GM19025 (cell line): ENCODE measurements at regions not wholly inside any gene's neighbourhood (a gene's known extent, or its start where the extent isn't known, plus 50 kb on each side); places are given as distances from the start of the nearest gene placed in this dataset.
"Not testable (repeated sequence)": the region's sequence is repeated elsewhere in the genome, so short reads cannot be mapped to it uniquely, and the experiment has no call there.

Experiments
- ATAC-seq: cut with Tn5 transposase; IDR thresholded peaks from one replicate; pipeline ENCODE4 v1.9.1; 2021; ENCODE audit warnings: mild to moderate bottlenecking, low read depth, moderate library complexity; ENCODE audit not compliant: unreplicated experiment

DNA sequence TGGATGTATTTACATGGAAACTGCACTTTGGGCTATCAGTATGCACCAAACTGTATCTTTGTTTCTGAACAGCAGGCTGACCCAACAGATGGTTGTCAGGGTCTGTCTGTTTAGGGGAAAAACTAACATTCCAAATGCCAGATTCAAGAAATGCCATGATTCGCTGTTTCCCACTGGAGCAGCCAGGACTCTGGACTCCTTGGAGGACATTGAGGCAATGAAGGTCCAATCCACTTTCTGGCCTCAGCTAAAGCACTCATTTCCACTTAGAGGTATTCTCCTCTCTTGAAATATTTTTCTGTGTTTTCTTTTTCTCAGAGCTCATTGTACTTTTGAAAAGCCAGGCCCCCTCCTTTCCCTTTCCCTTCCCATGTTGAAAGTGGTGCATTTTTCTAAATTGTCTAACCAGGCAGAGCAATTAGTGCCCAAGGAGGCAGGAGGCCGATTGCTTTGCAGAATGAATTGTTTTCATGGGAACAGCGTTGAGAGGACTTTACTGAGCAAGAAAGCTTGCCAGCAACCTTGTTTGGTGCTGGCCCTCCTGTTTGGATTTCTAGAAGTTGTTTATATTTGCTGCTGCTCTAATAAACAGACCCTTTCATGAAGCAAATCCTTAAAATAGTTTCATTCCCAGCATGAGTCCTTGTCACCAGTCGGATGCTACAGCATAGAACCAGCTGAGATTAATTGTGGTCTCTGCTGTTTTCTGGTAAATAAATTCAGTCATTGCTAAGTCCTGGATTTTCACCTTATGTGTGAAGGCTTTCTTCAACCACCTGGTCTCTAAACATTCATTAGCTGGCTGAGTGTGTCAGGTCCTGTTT lies 132.8 kb upstream of the TAF11L2 start:
- no peak for ATAC-seq

DNA sequence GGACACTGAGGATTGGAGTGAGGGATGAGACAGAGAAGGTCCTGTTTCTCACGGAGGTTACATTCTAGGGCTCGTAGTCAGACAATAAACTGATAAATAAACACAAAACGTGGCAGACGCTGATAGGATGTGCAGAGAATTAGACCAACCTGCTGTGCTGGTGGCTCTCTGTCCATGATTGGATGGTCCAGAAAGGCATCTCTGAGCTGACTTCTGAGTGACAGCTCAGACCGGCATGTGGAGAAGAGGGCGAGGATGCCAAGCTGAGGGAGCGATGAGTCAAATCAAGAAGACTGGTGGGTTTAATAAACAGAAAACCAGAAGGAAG lies 132.3 kb upstream of the TAF11L2 start:
- no peak for ATAC-seq

DNA sequence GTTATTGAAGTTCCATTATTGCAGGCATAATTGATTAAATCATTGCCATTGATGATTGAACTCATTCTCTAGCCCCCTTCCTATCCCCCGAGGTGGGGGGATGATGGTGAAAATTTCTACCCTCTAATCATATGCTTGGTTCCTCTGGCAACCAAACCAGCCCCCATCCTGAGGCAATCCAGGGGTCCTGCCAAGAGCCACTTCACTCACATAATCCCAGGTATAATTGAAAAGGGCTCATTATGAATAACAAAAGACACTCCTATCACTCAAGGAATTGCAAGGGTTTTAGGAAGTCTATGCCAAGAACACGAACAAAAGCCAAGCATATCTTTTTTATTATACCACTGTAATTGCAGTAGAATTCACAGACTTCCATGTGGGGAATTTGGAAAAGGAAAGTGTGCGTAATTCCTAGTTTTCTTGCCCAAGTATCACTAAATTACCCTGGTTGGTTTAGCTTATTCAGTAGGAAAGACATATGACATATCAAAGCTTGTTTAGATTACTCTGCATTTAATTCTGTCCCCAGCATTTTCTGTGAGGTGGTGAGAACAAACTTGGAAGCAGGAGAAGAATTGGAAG lies 130.7 kb upstream of the TAF11L2 start:
- no peak for ATAC-seq

DNA sequence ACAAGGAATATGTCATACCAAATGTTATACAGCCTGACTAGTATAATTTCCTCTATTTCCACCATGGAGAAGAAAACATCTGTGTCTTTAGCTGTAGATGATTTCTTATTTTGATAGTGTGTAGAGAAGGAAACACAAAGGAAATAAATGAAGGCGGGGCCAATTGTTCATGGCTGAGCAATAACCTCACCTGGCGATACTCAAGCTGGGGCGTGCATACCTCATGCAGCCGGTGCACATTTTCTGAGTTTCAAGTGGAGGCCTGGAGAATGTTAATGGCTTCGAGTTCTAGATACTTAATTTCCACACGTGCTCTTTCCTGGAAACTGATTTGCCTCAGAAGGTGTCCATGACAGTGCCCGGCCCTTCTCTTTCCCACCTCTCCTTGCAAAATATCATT lies 127.4 kb upstream of the TAF11L2 start:
- ATAC-seq, result no peak

DNA sequence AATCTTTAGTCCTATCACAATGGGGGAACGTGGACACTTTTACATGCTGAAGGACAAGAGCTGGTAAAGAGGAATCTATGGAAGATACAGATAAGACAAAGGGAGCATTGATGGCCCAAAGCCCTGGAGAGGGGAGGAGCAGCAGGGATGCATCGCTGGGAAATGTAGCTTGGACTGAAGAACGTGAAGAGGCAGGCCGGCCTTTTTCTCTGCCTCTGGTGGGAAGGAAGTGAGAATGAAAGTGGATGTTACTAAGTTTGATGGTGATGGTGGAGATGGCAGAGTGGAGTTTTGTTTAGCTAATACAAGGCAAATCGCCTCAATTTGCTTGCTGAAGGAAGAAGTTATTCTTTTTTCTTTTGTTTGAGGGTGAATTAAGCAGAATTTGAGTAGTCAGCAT lies 124.6 kb upstream of the TAF11L2 start:
- ATAC-seq, result no peak

DNA sequence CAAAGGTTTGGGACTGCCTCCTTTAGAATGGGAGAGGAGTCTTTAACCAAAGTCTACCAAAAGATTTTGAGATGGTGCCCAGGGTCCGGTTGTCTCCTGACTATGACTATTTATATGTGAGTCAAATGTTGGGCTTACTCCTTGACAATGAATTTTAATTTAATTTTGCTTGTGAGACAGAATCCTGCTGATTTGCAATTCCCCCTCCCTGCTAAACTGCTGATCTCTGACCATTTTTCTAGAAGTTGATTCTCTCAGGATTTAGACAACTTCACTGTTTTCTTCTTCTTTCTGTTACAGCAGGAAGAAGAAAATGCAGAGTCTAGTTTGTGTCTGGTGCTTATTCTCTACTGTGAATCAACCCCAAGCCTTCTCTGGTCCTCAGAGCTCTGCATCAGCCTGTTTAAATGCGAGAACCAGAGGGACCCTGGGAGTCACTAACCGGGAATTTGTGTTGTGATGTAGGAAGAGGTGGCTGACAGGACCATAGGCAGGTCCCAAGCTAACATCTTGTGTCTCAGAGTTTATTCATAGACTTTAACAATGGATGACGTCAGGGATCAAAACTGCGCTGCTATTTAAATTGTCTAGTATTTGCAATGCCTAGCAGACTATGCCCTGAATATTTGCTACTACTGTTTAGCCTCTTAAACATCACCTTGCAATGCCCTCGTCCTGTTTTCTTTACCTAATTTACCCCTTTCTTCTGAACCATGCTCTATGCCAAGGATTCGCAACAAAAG lies 124.0 kb upstream of the TAF11L2 start:
- no peak for ATAC-seq

DNA sequence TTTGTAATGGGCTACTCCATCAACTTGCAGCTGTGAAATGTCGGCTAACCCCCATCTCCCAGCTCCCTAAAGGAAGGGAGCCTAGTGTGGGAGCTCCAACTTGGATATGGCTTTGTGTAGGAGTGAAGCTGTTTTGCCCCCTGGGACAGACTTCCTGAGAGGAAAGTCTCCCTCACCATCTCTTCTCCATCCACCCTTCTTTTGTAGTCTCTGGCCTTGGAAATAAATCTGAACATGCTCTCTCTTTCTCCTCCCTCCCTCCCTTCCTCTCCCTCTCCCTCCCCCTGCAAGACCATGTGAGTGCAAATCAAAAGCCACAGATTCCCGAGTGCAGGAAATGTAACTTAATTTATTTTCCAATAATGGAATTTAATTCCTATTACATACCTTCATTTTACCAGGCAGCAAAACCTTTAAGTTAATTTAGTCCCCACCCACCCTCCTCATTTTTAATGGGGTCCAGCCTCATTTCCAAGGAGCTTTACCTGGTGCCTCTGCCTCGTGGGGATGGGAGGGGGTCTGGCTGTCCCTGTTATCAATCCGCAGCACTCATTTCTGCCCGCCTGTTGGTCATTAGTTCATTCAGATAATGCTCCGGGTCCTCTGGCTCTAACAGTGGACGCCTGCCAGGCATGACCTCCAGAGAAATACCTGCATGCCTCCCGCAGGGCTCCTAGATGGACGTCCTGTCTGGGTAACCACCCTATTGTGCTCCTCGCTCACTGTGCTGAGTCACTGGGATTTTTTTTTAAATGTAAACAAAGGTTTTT lies 122.9 kb upstream of the TAF11L2 start:
- no peak for ATAC-seq

DNA sequence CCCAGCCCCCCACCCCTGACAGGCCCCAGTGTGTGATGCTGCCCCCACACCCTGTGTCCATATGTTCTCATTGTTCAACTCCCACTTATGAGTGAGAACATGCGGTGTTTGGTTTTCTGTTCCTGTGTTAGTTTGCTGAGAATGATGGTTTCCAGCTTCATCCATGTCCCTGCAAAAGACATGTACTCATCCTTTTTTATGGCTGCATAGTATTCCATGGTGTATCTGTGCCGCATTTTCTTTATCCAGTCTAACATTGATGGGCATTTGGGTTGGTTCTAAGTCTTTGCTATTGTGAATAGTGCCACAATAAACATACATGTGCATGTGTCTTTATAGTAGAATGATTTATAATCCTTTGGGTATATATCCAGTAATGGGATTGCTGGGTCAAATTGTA lies 122.1 kb upstream of the TAF11L2 start:
- not testable (repeated sequence) for ATAC-seq

DNA sequence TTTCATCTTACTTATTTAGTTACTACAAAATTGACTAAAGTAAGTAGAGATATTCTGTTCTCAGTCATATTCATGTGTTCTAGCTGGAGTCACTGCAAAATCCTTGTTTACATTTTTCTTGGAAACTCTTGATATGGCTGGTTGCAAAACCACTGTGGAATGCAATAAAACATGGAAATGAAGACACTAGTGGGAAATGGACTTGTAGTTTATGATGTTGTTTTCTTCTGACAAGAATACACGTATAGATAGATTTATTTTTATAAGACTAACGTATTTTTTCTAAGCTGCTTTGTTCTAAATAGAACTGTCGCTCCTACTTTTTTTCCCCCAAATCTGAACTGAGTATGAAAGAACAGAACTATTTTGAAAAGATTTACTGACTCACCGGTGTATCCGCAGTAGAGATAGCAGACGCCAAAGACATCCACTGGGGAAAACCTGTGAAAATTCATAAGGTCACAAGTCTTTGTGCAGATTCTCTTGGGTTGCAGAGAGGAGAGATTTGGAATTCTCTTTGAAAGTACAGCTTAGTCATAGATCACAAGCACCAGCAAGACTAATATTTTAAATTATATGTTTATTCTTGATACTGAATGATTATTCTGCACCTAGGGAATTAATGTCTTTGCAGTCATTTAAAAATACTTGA lies 119.6 kb upstream of the TAF11L2 start:
- no peak for ATAC-seq

DNA sequence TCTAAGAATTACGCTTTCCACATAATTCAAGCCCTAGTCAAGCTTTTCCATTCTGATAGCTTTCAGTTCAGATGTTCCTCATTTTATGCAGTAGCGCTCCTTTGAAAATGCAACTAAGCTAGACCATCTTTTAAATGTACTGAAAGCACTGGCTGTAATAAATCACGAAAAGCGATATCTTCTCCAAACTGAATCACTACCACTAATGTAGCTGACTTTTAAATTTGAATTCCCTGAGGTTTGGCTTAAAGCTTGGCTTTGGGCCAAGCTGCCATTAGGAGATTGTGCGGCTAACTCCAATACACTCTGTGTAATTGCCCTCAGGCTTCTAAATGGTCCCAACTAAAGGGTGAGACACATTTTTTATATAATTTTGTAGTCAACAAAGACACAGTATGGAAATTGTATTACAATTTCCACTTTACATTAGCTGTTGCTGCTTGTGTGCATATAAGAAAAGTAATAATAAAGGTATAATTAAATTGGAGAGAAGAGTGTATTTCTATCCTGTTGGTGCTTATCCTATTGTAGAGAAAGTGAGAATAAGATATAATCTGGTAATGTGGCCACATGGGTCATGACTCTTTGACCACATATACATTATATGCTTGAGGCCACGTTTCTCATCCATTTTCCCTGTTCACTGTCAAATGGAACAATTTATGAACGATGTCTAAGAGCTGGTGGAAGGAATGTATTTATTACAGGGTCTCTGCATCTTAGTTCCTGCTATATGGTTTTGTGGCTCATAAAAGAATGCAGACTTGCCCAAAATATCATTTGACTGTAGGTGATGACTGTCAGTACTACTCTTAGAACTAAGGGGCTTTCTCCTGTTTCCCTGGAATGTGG lies 118.7 kb upstream of the TAF11L2 start:
- ATAC-seq, result no peak

DNA sequence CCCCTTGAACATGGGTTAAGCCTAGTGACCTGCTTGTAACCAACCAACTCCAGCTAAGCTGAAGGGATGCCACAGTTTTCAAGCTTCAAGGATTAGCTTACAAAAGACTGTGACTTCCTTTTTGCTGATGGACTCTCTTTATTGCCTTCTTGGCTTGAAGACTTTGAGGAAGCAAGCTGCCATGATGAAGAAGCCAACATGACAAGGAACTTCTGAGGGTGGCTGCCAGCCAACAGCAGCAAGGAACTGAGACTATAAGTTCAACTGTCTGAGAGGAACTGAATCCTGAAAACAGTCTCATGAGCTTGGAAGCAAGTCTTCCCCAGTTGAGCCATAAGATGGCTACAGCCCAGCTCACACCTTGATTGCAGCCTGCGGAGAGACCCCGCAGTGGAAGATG lies 116.1 kb upstream of the TAF11L2 start:
- no peak for ATAC-seq

DNA sequence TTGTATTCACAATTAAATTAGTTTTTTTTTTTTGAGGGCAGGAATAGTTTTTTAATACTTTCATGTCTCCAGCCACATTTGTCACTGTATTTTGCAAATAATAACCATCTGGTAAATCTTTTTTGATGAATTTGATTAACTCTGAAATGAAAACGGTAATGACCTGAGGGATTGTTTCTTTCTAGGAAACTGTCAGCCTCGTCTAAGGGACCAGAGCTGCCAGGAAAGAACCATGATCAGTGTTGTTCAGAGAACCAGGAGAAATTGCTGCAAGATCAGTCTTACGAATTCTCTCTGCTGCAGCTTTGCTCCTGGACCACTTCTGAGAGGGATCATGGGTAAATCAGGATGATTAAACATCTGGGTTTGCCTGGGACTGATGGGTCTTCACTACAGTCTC lies 114.5 kb upstream of the TAF11L2 start:
- ATAC-seq, result no peak

DNA sequence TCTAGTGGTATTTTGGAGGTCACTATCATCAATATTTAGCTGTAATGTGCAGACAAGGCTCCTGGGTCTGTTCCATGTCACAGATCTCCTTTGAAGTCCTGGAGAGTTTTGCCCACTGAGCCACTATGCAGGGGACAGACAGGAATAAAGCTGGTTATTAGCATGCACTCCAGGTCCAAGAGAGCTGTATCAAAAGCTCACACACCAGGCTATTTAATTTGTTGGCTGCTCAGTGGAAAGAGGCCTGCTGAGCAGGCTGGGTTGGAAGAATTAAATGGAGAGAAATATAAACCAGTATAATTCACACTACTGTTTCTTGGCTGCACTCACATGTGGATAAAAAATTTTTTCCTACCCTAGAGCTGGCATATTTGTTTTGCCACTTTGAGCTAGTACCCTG lies 113.8 kb upstream of the TAF11L2 start:
- ATAC-seq, result no peak

DNA sequence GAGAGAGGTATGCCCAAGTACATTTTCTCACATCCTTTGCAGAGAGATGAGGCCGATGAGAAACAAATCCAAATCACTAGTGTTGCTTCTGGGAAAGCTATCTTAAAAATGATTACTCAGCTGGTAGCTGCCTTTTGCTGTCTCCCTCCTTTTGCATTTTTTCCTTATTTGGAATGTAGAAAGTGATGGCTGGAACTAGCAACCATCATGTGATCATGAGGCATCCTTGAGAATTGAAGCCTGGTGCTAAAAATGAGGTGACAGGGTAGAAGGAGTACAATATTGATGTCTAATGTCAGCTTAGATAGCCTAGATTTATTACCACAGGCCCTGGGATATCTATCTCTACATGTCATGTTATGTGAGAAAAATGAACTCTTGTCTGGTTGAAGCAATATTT lies 109.3 kb upstream of the TAF11L2 start:
- ATAC-seq, result no peak

DNA sequence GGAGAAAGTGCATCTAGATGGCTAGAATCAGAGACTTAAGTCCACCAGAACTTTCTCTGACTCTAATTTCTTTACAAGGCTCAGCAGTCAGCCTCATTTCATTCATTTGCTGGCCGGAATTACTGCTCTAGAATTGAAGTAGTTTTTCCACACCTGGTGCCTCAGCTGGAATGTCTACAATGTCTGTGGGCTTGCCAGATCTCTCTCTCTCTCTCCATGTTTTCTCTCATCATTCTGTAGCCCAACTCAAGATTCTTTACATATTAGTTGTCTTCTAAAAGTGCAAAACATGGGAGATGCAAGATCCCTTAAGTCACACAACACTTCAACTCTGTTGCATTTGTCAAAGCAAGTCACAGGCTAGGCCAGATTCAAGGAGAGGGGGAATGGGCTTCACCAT lies 103.9 kb upstream of the TAF11L2 start:
- no peak for ATAC-seq

DNA sequence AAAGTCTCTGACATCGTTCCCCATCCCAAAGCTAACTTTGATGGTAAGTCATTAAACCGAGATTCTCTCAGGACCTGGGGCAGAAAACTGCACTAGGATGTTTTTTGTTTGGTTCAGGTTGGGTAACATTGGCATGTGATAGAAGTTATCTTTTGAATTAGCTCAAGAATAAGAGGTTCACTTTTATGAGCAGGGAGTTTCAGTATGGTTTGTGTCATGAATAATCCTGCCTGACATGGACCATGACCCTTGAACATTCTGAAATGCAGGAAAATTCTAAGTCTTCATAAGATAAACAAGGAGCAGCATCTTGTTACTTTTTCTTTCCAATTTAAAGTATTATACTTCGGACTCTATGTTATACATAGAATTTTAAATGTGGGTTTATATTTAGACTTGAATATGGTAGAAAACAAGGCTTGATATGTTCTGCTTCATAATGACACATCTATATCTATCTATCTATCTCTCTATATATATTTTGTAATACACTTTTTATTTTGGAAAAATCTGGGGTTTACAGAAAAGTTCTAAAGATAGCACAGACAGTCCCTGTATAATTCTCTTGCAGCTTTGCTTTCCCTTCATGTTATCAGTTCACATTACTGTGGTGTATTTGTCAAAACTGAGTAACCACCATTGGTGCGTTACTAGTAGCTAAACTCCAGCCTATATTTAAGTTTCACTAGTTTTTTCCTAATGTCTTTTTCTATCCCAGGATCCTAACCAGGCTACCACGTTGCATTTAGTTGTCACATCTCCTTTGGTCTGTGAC lies 102.7 kb upstream of the TAF11L2 start:
- no peak for ATAC-seq

DNA sequence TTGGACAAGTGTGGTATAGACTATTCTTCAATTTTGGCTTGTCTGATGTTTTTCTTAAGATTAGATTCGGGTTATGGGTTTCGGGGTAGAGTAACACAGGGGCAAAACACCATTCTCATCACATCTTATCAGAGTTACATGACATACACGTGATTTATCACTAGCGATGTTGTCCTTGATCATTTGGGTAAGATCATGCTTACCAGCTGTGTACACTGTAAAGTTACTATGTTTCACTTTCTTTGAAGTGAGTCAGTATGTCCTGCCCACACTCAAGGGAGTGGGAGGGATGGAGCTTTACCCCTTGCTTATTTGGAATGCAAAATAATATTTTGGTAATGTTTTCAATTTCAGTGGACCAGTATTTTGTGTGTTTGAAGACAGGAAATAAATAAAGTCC lies 101.8 kb upstream of the TAF11L2 start:
- ATAC-seq, result no peak

DNA sequence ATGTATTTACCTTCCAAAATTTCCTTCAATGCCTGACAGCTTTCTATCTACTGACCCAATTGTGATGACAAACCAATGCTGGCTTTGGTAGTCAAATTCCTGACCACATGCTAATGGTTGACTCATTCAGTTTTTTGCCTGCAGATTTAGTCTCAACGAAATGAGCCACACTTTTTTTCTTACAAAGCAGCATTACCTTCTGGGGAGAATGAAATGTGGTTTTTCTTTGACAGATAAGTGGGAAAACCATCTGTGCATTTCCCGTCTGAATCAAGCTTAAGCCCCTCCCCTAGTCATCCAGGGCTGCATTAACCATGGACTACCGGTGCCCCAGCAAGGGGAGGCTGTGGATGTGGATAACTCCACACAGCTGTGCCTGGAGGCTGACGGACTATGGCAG lies 99.6 kb upstream of the TAF11L2 start:
- no peak for ATAC-seq
